ENCODE measurements at regions not wholly inside any gene's neighbourhood (a gene's known extent, or its start where the extent isn't known, plus 50 kb on each side); places are given as distances from the start of the nearest gene placed in this dataset.

DNA sequence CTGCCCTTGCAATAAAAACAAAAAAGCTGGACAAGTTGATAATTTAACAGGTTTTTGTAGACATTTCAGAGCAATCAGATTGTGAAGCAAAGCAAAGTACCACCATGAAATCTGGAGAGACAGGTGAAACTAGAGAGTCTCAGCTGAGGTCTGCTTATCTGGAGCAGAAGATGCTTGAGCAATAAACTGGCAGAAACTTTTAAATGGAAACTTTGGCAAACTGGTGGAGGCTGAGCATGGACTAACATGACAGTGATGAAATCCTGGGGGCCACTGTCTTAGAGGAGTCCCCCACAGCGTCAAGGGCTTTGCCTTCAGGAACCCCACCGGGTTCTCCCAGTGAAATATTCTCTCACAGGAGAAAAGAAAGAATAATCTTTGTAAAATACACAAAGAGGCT, 416.3 kb upstream of the B3GALT2 start:
- TF ChIP-seq, protein P1, sequence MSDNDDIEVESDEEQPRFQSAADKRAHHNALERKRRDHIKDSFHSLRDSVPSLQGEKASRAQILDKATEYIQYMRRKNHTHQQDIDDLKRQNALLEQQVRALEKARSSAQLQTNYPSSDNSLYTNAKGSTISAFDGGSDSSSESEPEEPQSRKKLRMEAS (IDR thresholded peaks at IDR 0.05) = no peak
- TF ChIP-seq, protein P2, sequence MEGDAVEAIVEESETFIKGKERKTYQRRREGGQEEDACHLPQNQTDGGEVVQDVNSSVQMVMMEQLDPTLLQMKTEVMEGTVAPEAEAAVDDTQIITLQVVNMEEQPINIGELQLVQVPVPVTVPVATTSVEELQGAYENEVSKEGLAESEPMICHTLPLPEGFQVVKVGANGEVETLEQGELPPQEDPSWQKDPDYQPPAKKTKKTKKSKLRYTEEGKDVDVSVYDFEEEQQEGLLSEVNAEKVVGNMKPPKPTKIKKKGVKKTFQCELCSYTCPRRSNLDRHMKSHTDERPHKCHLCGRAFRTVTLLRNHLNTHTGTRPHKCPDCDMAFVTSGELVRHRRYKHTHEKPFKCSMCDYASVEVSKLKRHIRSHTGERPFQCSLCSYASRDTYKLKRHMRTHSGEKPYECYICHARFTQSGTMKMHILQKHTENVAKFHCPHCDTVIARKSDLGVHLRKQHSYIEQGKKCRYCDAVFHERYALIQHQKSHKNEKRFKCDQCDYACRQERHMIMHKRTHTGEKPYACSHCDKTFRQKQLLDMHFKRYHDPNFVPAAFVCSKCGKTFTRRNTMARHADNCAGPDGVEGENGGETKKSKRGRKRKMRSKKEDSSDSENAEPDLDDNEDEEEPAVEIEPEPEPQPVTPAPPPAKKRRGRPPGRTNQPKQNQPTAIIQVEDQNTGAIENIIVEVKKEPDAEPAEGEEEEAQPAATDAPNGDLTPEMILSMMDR (IDR thresholded peaks at IDR 0.05) = no peak
- TF ChIP-seq HOXA7 (CRISPR knock-in tag; IDR thresholded peaks at IDR 0.05) (no peak), POLR2A (IDR thresholded peaks at IDR 0.05; ENCODE audit: low read length) (no peak), EP300 (IDR thresholded peaks at IDR 0.05) (no peak), CHD2 (IDR thresholded peaks at IDR 0.05; ENCODE audit: low read length, partially characterized antibody) (no peak), RAD21 (conservative IDR thresholded peaks at IDR 0.05 in 1 of 2, IDR thresholded peaks at IDR 0.05 in 1 of 2) (no peak), NPAS2 (CRISPR knock-in tag; IDR thresholded peaks at IDR 0.05; ENCODE audit: borderline replicate concordance) (no peak), HDAC2 (IDR thresholded peaks at IDR 0.05) (no peak), MAZ (IDR thresholded peaks at IDR 0.05; ENCODE audit: borderline replicate concordance, low read depth, low read length) (no peak), SMC3 (IDR thresholded peaks at IDR 0.05) (no peak)
- TF ChIP-seq, protein P3, sequence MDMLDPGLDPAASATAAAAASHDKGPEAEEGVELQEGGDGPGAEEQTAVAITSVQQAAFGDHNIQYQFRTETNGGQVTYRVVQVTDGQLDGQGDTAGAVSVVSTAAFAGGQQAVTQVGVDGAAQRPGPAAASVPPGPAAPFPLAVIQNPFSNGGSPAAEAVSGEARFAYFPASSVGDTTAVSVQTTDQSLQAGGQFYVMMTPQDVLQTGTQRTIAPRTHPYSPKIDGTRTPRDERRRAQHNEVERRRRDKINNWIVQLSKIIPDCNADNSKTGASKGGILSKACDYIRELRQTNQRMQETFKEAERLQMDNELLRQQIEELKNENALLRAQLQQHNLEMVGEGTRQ (IDR thresholded peaks at IDR 0.05) = no peak

Measured in A549 (cell line).